ENCODE measurements at regions not wholly inside any gene's neighbourhood (a gene's known extent, or its start where the extent isn't known, plus 50 kb on each side); places are given as distances from the start of the nearest gene placed in this dataset.

- TF ChIP-seq EZH2 (IDR thresholded peaks at IDR 0.05; ENCODE audit: borderline replicate concordance, low read depth, low read length, poor library complexity, severe bottlenecking), result no peak
- no peak for TF ChIP-seq CTCF (conservative IDR thresholded peaks at IDR 0.05; ENCODE audit: low read depth, low read length)
- CTCF ChIA-PET, result no interaction called here
- no TSS peak for BruUV-seq (replicated peaks)
- intact Hi-C loops (cut with micrococcal nuclease; ENCODE audit: unreplicated experiment), result no loop called here
- POLR2A ChIA-PET (ENCODE audit: low non-redundant PET), result no interaction called here
- Histone ChIP-seq H3K4me3 (ENCODE audit: low read depth, low read length, poor library complexity, severe bottlenecking) (no peak overlapping the region), H3K36me3 (ENCODE audit: insufficient read depth, low read length, poor library complexity, severe bottlenecking) (no peaks in the 10 kb centered on the region), H3K27me3 (replicated peaks; ENCODE audit: insufficient read depth, low read depth, low read length, poor library complexity) (peaks cover 50% of the 10 kb centered on the region), H3K27ac (ENCODE audit: low read depth, low read length, poor library complexity, severe bottlenecking) (no peak overlapping the region), H3K9me3 (ENCODE audit: low read depth, low read length, poor library complexity, severe bottlenecking) (no peaks in the 10 kb centered on the region), H3K4me1 (ENCODE audit: insufficient read depth, low read length, poor library complexity, severe bottlenecking) (no peaks in the 10 kb centered on the region)
- no peak for DNase-seq (ENCODE audit: low spot score)
Observed at GRCh38 chr3:10644189-10644588, 138.8 kb upstream of the ATP2B2 start.

- Histone ChIP-seq H3K9me3 (ENCODE audit: low read depth, low read length, poor library complexity, severe bottlenecking) (no peaks in the 10 kb centered on the region), H3K27me3 (replicated peaks; ENCODE audit: insufficient read depth, low read depth, low read length, poor library complexity) (peaks cover 50% of the 10 kb centered on the region), H3K4me3 (ENCODE audit: low read depth, low read length, poor library complexity, severe bottlenecking) (no peak overlapping the region), H3K4me1 (ENCODE audit: insufficient read depth, low read length, poor library complexity, severe bottlenecking) (no peaks in the 10 kb centered on the region), H3K36me3 (ENCODE audit: insufficient read depth, low read length, poor library complexity, severe bottlenecking) (no peaks in the 10 kb centered on the region), H3K27ac (ENCODE audit: low read depth, low read length, poor library complexity, severe bottlenecking) (no peak overlapping the region)
- CTCF ChIA-PET, result no interaction called here
- TF ChIP-seq CTCF (conservative IDR thresholded peaks at IDR 0.05; ENCODE audit: low read depth, low read length) (no peak), EZH2 (IDR thresholded peaks at IDR 0.05; ENCODE audit: borderline replicate concordance, low read depth, low read length, poor library complexity, severe bottlenecking) (no peak)
- intact Hi-C loops (cut with micrococcal nuclease; ENCODE audit: unreplicated experiment), result no loop called here
- DNase-seq (ENCODE audit: low spot score), result no peak
- no TSS peak for BruUV-seq (replicated peaks)
- POLR2A ChIA-PET (ENCODE audit: low non-redundant PET), result no interaction called here
Observed at GRCh38 chr3:10645800-10646199, 140.4 kb upstream of the ATP2B2 start.

- CTCF ChIA-PET, result no interaction called here
Observed at GRCh38 chr3:10646531-10647335, 141.3 kb upstream of the ATP2B2 start.

More at GRCh38 chr3:10646531-10647335, 141.3 kb upstream of the ATP2B2 start:
- POLR2A ChIA-PET (ENCODE audit: low non-redundant PET), result no interaction called here
- intact Hi-C loops (cut with micrococcal nuclease; ENCODE audit: unreplicated experiment), result no loop called here
- peaks cover 45% of the 10 kb centered on the region for H3K27me3 ChIP-seq (replicated peaks; ENCODE audit: insufficient read depth, low read depth, low read length, poor library complexity)
- H3K9me3 ChIP-seq (ENCODE audit: low read depth, low read length, poor library complexity, severe bottlenecking), result no peaks in the 10 kb centered on the region
- TF ChIP-seq CTCF (conservative IDR thresholded peaks at IDR 0.05; ENCODE audit: low read depth, low read length), result no peak
- no peak for TF ChIP-seq EZH2 (IDR thresholded peaks at IDR 0.05; ENCODE audit: borderline replicate concordance, low read depth, low read length, poor library complexity, severe bottlenecking)
- BruUV-seq (replicated peaks), result no TSS peak
- no peak overlapping the region for H3K27ac ChIP-seq (ENCODE audit: low read depth, low read length, poor library complexity, severe bottlenecking)
- H3K4me1 ChIP-seq (ENCODE audit: insufficient read depth, low read length, poor library complexity, severe bottlenecking), result no peaks in the 10 kb centered on the region
- H3K4me3 ChIP-seq (ENCODE audit: low read depth, low read length, poor library complexity, severe bottlenecking), result no peak overlapping the region
- no peaks in the 10 kb centered on the region for H3K36me3 ChIP-seq (ENCODE audit: insufficient read depth, low read length, poor library complexity, severe bottlenecking)
- DNase-seq (ENCODE audit: low spot score), result no peak

Data from A673 (cell line).